ENCODE measurements at regions not wholly inside any gene's neighbourhood (a gene's known extent, or its start where the extent isn't known, plus 50 kb on each side); places are given as distances from the start of the nearest gene placed in this dataset.

DNA sequence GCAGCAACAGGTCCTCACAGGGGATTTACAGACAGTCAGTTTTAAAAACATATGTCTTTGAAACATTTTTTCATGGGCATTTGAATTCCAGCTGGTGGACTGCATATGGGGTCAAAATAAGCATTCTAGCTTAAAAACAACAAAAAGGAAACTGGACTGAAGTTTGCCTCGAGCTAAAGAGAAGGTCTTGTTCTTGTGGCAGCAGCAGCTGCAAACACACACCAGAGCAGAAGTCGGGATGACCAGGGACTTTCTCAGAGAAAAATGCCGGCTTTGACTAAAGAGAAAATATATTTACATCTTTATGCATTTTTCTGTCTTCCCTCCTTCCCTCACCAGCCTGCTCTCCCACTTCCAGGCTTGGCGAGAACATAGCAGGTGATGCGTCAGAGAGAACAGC is 361.4 kb downstream of the CXCL12 start:
- TF ChIP-seq, protein P1, sequence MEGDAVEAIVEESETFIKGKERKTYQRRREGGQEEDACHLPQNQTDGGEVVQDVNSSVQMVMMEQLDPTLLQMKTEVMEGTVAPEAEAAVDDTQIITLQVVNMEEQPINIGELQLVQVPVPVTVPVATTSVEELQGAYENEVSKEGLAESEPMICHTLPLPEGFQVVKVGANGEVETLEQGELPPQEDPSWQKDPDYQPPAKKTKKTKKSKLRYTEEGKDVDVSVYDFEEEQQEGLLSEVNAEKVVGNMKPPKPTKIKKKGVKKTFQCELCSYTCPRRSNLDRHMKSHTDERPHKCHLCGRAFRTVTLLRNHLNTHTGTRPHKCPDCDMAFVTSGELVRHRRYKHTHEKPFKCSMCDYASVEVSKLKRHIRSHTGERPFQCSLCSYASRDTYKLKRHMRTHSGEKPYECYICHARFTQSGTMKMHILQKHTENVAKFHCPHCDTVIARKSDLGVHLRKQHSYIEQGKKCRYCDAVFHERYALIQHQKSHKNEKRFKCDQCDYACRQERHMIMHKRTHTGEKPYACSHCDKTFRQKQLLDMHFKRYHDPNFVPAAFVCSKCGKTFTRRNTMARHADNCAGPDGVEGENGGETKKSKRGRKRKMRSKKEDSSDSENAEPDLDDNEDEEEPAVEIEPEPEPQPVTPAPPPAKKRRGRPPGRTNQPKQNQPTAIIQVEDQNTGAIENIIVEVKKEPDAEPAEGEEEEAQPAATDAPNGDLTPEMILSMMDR (IDR thresholded peaks at IDR 0.05; ENCODE audit: low read depth, low read length) = no peak
- no peak for TF ChIP-seq EZH2phosphoT487 (IDR thresholded peaks at IDR 0.05; ENCODE audit: low read depth)
